Chondrocyte (in vitro differentiated cells): ENCODE measurements at regions not wholly inside any gene's neighbourhood (a gene's known extent, or its start where the extent isn't known, plus 50 kb on each side); places are given as distances from the start of the nearest gene placed in this dataset.

Experiments
- DNase-seq: peaks from one replicate; pipeline ENCODE4 v3.0.0; 2021; ENCODE audit warnings: mixed read lengths, low spot score
- H3K27ac Mint-ChIP-seq: one replicate; pipeline ENCODE4 v1.8.0; 2021; ENCODE audit warnings: mild to moderate bottlenecking, moderate library complexity, mixed read lengths; ENCODE audit not compliant: unreplicated experiment
- H3K27me3 Mint-ChIP-seq: 2 replicates; pipeline ENCODE4 v1.8.0; 2021; ENCODE audit warnings: low read depth, mixed read lengths
- H3K36me3 Mint-ChIP-seq: 2 replicates; pipeline ENCODE4 v1.8.0; 2021; ENCODE audit warnings: low read depth, mixed read lengths
- H3K4me1 Mint-ChIP-seq: 2 replicates; pipeline ENCODE4 v1.8.0; 2021; ENCODE audit warnings: low read depth, mild to moderate bottlenecking, mixed read lengths
- H3K4me3 Mint-ChIP-seq: one replicate; pipeline ENCODE4 v1.8.0; 2021; ENCODE audit warnings: mild to moderate bottlenecking, moderate library complexity, mixed read lengths; ENCODE audit not compliant: unreplicated experiment
- H3K9me3 Mint-ChIP-seq: 2 replicates; pipeline ENCODE4 v1.8.0; 2021; ENCODE audit warnings: low read depth, mixed read lengths
- TF ChIP-seq, protein P1 (sequence below): fragments of 200-600 bp; sonication (generic); IDR thresholded peaks from 2 replicates; pipeline ENCODE4 v1.5.0; 2021; ENCODE audit warnings: antibody characterized with exemption, mild to moderate bottlenecking, moderate library complexity

GRCh38 chr1:94686882-94687281 is 133.3 kb upstream of the SLC44A3 start:
- TF ChIP-seq, protein P1, sequence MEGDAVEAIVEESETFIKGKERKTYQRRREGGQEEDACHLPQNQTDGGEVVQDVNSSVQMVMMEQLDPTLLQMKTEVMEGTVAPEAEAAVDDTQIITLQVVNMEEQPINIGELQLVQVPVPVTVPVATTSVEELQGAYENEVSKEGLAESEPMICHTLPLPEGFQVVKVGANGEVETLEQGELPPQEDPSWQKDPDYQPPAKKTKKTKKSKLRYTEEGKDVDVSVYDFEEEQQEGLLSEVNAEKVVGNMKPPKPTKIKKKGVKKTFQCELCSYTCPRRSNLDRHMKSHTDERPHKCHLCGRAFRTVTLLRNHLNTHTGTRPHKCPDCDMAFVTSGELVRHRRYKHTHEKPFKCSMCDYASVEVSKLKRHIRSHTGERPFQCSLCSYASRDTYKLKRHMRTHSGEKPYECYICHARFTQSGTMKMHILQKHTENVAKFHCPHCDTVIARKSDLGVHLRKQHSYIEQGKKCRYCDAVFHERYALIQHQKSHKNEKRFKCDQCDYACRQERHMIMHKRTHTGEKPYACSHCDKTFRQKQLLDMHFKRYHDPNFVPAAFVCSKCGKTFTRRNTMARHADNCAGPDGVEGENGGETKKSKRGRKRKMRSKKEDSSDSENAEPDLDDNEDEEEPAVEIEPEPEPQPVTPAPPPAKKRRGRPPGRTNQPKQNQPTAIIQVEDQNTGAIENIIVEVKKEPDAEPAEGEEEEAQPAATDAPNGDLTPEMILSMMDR = no peak
- no peaks in the 10 kb centered on the region for H3K4me1 Mint-ChIP-seq
- H3K36me3 Mint-ChIP-seq = peaks cover 3% of the 10 kb centered on the region
- no peak for DNase-seq
- no peak overlapping the region for H3K27ac Mint-ChIP-seq
- no peaks in the 10 kb centered on the region for H3K9me3 Mint-ChIP-seq
- no peaks in the 10 kb centered on the region for H3K27me3 Mint-ChIP-seq
- H3K4me3 Mint-ChIP-seq = no peak overlapping the region

GRCh38 chr1:94684690-94685250 is 135.4 kb upstream of the SLC44A3 start:
- no peak for DNase-seq
- Mint-ChIP-seq H3K9me3 (no peaks in the 10 kb centered on the region), H3K27me3 (no peaks in the 10 kb centered on the region), H3K36me3 (peaks cover 3% of the 10 kb centered on the region), H3K4me1 (no peaks in the 10 kb centered on the region), H3K4me3 (no peak overlapping the region), H3K27ac (no peak overlapping the region)
- TF ChIP-seq, protein P1 = no peak

DNA sequence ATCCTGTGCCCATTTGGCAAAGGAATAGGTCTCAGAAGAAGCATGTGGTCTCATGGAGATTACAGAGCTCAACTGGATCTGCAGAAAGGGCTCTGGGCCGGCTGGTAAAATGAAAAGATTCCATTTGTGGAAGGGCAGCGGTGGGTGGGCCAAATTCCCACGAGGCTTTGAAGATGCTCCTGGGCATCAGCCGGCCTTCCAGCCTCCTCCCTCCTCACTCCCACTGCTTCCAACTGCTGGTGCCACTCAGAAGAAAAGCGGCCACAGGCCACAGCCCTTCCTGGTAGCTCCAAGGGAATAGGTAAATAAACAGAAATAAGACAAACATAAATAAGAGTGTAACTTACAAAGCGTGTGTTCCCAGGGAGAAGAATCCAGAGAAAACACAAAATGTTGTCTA is 136.3 kb upstream of the SLC44A3 start:
- no peaks in the 10 kb centered on the region for H3K4me1 Mint-ChIP-seq
- H3K36me3 Mint-ChIP-seq = peaks cover 4% of the 10 kb centered on the region
- H3K27me3 Mint-ChIP-seq = no peaks in the 10 kb centered on the region
- DNase-seq = no peak
- TF ChIP-seq, protein P1 = no peak
- no peaks in the 10 kb centered on the region for H3K9me3 Mint-ChIP-seq
- no peak overlapping the region for H3K27ac Mint-ChIP-seq
- no peak overlapping the region for H3K4me3 Mint-ChIP-seq

DNA sequence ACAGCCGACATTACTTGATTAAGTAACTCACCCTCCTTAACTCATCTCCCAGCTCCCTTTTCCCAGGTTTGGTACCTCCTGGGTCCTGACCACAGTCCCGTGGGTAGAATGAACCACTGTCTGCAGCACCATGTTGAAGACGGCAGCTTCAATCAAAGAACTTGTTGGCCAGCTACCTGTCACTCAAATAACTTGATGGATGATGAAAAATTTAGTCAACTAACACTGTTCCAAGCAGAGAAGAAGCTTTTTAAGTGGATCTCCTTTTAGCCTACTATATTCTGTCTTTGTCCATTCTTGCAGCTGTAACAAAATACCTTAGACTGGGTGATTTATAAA is 138.4 kb upstream of the F3 start:
- H3K4me1 Mint-ChIP-seq = no peaks in the 10 kb centered on the region
- TF ChIP-seq, protein P1 = no peak
- no peaks in the 10 kb centered on the region for H3K27me3 Mint-ChIP-seq
- H3K27ac Mint-ChIP-seq = no peak overlapping the region
- H3K36me3 Mint-ChIP-seq = peaks cover 5% of the 10 kb centered on the region
- DNase-seq = no peak
- no peak overlapping the region for H3K4me3 Mint-ChIP-seq
- no peaks in the 10 kb centered on the region for H3K9me3 Mint-ChIP-seq

- H3K27ac Mint-ChIP-seq = no peak overlapping the region
- no peaks in the 10 kb centered on the region for H3K4me1 Mint-ChIP-seq
- no peak overlapping the region for H3K4me3 Mint-ChIP-seq
- TF ChIP-seq, protein P1 = no peak
- H3K9me3 Mint-ChIP-seq = no peaks in the 10 kb centered on the region
- H3K36me3 Mint-ChIP-seq = peaks cover 5% of the 10 kb centered on the region
- DNase-seq = no peak
- no peaks in the 10 kb centered on the region for H3K27me3 Mint-ChIP-seq
These were observed 137.9 kb upstream of the F3 start for GRCh38 chr1:94679332-94680038.
